ENCODE measurements at regions not wholly inside any gene's neighbourhood (a gene's known extent, or its start where the extent isn't known, plus 50 kb on each side); places are given as distances from the start of the nearest gene placed in this dataset.
A peak's percentile ranks its signal among the peaks of the same experiment; 100 is the strongest.

GRCh38 chr9:81417299-81417675 lies 272.1 kb downstream of the TLE1 start:
- intact Hi-C loops (cut with micrococcal nuclease; ENCODE audit: unreplicated experiment), result loop anchor here (10.0 kb wide), 1 partner anchor 62 kb away; no protein-coding TSS in a partner anchor
- Mint-ChIP-seq H3K36me3 (ENCODE audit: insufficient read depth, unreplicated experiment) (no peaks in the 10 kb centered on the region), H3K9me3 (ENCODE audit: low read depth, unreplicated experiment) (no peaks in the 10 kb centered on the region), H3K27ac (ENCODE audit: unreplicated experiment) (peak overlapping the region; percentile 12), H3K27me3 (ENCODE audit: unreplicated experiment) (no peaks in the 10 kb centered on the region), H3K4me1 (ENCODE audit: low read depth, unreplicated experiment) (peaks cover 13% of the 10 kb centered on the region), H3K4me3 (ENCODE audit: low read depth, unreplicated experiment) (no peak overlapping the region)
- peak; percentile 1 for DNase-seq
- no TSS peak for BruUV-seq (replicated peaks)
- TF ChIP-seq CTCF (IDR thresholded peaks at IDR 0.05; ENCODE audit: unreplicated experiment), result no peak
- CTCF ChIA-PET, result no interaction called here

- Mint-ChIP-seq H3K27me3 (ENCODE audit: unreplicated experiment) (no peaks in the 10 kb centered on the region), H3K36me3 (ENCODE audit: insufficient read depth, unreplicated experiment) (no peaks in the 10 kb centered on the region), H3K4me3 (ENCODE audit: low read depth, unreplicated experiment) (no peak overlapping the region), H3K27ac (ENCODE audit: unreplicated experiment) (peak overlapping the region; percentile 12), H3K4me1 (ENCODE audit: low read depth, unreplicated experiment) (peaks cover 13% of the 10 kb centered on the region), H3K9me3 (ENCODE audit: low read depth, unreplicated experiment) (no peaks in the 10 kb centered on the region)
- no peak for TF ChIP-seq CTCF (IDR thresholded peaks at IDR 0.05; ENCODE audit: unreplicated experiment)
- no TSS peak for BruUV-seq (replicated peaks)
- DNase-seq, result no peak
- CTCF ChIA-PET, result no interaction called here
- intact Hi-C loops (cut with micrococcal nuclease; ENCODE audit: unreplicated experiment), result loop anchor here (10.0 kb wide), 1 partner anchor 62 kb away; no protein-coding TSS in a partner anchor
Observed at GRCh38 chr9:81416476-81417298, 272.7 kb downstream of the TLE1 start.

GRCh38 chr9:81414836-81415235 lies 274.5 kb downstream of the TLE1 start:
- H3K4me3 Mint-ChIP-seq (ENCODE audit: low read depth, unreplicated experiment), result no peak overlapping the region
- H3K36me3 Mint-ChIP-seq (ENCODE audit: insufficient read depth, unreplicated experiment), result no peaks in the 10 kb centered on the region
- H3K27me3 Mint-ChIP-seq (ENCODE audit: unreplicated experiment), result no peaks in the 10 kb centered on the region
- peaks cover 13% of the 10 kb centered on the region for H3K4me1 Mint-ChIP-seq (ENCODE audit: low read depth, unreplicated experiment)
- CTCF ChIA-PET, result no interaction called here
- intact Hi-C loops (cut with micrococcal nuclease; ENCODE audit: unreplicated experiment), result loop anchor here (10.0 kb wide), 1 partner anchor 60 kb away; no protein-coding TSS in a partner anchor
- no peak for DNase-seq
- no peak overlapping the region for H3K27ac Mint-ChIP-seq (ENCODE audit: unreplicated experiment)
- no TSS peak for BruUV-seq (replicated peaks)
- no peaks in the 10 kb centered on the region for H3K9me3 Mint-ChIP-seq (ENCODE audit: low read depth, unreplicated experiment)
- no peak for TF ChIP-seq CTCF (IDR thresholded peaks at IDR 0.05; ENCODE audit: unreplicated experiment)

GRCh38 chr9:81411961-81412360 lies 277.4 kb downstream of the TLE1 start:
- TF ChIP-seq CTCF (IDR thresholded peaks at IDR 0.05; ENCODE audit: unreplicated experiment), result no peak
- Mint-ChIP-seq H3K4me3 (ENCODE audit: low read depth, unreplicated experiment) (no peak overlapping the region), H3K4me1 (ENCODE audit: low read depth, unreplicated experiment) (peaks cover 6% of the 10 kb centered on the region), H3K36me3 (ENCODE audit: insufficient read depth, unreplicated experiment) (no peaks in the 10 kb centered on the region), H3K27me3 (ENCODE audit: unreplicated experiment) (no peaks in the 10 kb centered on the region), H3K27ac (ENCODE audit: unreplicated experiment) (no peak overlapping the region), H3K9me3 (ENCODE audit: low read depth, unreplicated experiment) (no peaks in the 10 kb centered on the region)
- intact Hi-C loops (cut with micrococcal nuclease; ENCODE audit: unreplicated experiment), result loop anchor here (10.0 kb wide), 1 partner anchor 57 kb away; no protein-coding TSS in a partner anchor
- CTCF ChIA-PET, result no interaction called here
- BruUV-seq (replicated peaks), result no TSS peak
- no peak for DNase-seq
